DND-41 (cell line): ENCODE measurements at regions not wholly inside any gene's neighbourhood (a gene's known extent, or its start where the extent isn't known, plus 50 kb on each side); places are given as distances from the start of the nearest gene placed in this dataset.

Source experiments
- CTCF ChIP-seq: IDR thresholded peaks from 2 replicates; pipeline ENCODE4 v1.5.1; 2012; ENCODE audit warnings: borderline replicate concordance, low read length, moderate library complexity, mild to moderate bottlenecking; ENCODE audit not compliant: poor library complexity, severe bottlenecking; ENCODE audit errors: extremely low read depth
- EZH2 ChIP-seq: IDR thresholded peaks from 3 replicates; pipeline ENCODE4 v1.6.1; 2012; ENCODE audit warnings: borderline replicate concordance, low read depth, mild to moderate bottlenecking, moderate library complexity, low read length, inconsistent platforms; ENCODE audit not compliant: severe bottlenecking

DNA sequence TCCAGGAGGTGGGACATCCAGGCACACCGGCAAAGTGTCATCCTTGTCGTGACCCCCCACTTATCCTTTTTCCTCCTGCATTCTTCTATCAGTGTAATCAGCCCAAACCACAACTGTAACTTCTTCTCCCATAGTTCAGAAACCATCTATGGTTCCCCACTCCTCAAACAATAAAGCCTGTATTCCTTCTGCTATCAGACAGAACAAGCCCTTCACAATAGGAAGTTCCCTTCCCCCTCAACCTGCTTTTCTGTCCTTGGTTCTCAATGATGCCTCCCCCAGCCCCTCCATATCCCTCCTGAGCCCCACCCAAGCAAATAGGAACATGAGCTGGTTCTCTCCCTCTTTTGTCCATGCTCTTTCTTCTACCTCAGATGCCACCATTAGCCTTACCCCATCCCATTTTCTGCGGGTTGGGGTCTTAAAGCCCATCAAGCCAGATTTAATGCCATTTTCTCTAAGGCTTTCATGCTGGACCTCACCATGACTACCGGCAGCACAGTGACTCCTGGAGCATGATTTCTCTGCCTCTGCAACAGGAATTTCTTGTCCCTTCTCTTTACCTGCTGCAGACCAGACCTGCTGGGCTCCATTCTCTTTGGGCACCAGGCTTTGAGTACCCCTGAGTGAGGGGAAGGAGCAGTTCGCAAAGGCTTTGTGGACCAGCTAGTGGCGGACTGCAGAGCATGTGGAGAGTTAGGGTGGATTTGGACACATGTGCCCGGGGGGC, 92.8 kb upstream of the PAX2 start:
- TF ChIP-seq EZH2 (no peak), CTCF (no peak)
